ENCODE measurements at regions not wholly inside any gene's neighbourhood (a gene's known extent, or its start where the extent isn't known, plus 50 kb on each side); places are given as distances from the start of the nearest gene placed in this dataset.

- no peak overlapping the region for H3K4me3 ChIP-seq (ENCODE audit: insufficient read depth, low read depth, low read length)
- H3K36me3 ChIP-seq (ENCODE audit: control insufficient read depth, insufficient read depth, low read length) = no peaks in the 10 kb centered on the region
- no CpG with 5 or more reads among the region's 2 CpGs for WGBS, 2 experiments (ENCODE audit: extremely low coverage in 2 of 2, insufficient read length in 1 of 2)
- no peak overlapping the region for H3K4ac ChIP-seq (ENCODE audit: low read depth, low read length)
- H3K14ac ChIP-seq (replicated peaks; ENCODE audit: low read depth, low read length) = no peak overlapping the region
- no peak overlapping the region for H3K27ac ChIP-seq (ENCODE audit: insufficient read depth, low read length)
- H4K20me1 ChIP-seq (ENCODE audit: insufficient read depth, low read length) = no peaks in the 10 kb centered on the region
- H3K23ac ChIP-seq (ENCODE audit: low read depth, low read length) = no peak overlapping the region
- H2BK5ac ChIP-seq (ENCODE audit: low read depth, low read length, poor library complexity, severe bottlenecking) = no peak overlapping the region
- ChIA-PET CTCF (no interaction called here), POLR2A (ENCODE audit: unreplicated experiment) (no interaction called here)
- H2AK5ac ChIP-seq (ENCODE audit: low read depth, low read length) = no peak overlapping the region
- H2BK15ac ChIP-seq (ENCODE audit: low read depth, low read length) = no peak overlapping the region
- no peak overlapping the region for H2BK120ac ChIP-seq (ENCODE audit: low read depth, low read length)
- H3K79me1 ChIP-seq (ENCODE audit: low read depth in 1 of 2, low read length in 2 of 2) = no peaks in the 10 kb centered on the region
- no peak overlapping the region for H4K8ac ChIP-seq (ENCODE audit: low read depth in 2 of 2, low read length in 2 of 2)
- H2AFZ ChIP-seq (replicated peaks; ENCODE audit: low read length, poor library complexity) = no peak overlapping the region
- H2AK9ac ChIP-seq (replicated peaks; ENCODE audit: low read depth, low read length, poor library complexity) = no peak overlapping the region
- no peak overlapping the region for H3K9ac ChIP-seq (ENCODE audit: low read depth, low read length)
- no peak for TF ChIP-seq NFE2L2 (IDR thresholded peaks at IDR 0.05; ENCODE audit: low read depth, low read length)
- no peak for TF ChIP-seq RCOR1 (IDR thresholded peaks at IDR 0.05; ENCODE audit: insufficient replicate concordance, low read length)
- no peak for TF ChIP-seq BHLHE40 (IDR thresholded peaks at IDR 0.05; ENCODE audit: low read depth, low read length)
- TF ChIP-seq MXI1 (IDR thresholded peaks at IDR 0.05; ENCODE audit: borderline replicate concordance, low read depth, low read length) = no peak
- TF ChIP-seq MAZ (IDR thresholded peaks at IDR 0.05; ENCODE audit: borderline replicate concordance, low read depth, low read length) = no peak
- TF ChIP-seq CEBPB (IDR thresholded peaks at IDR 0.05; ENCODE audit: low read depth, low read length) = no peak
- no peak overlapping the region for H3K56ac ChIP-seq (ENCODE audit: extremely low read depth, insufficient read depth, low read length)
- no peaks in the 10 kb centered on the region for H3K9me1 ChIP-seq (ENCODE audit: insufficient read depth, low read length)
- no peaks in the 10 kb centered on the region for H3K27me3 ChIP-seq (ENCODE audit: control insufficient read depth, insufficient read depth, low read length)
- H4K5ac ChIP-seq (ENCODE audit: low read depth, low read length) = no peak overlapping the region
- no TSS peak for BruUV-seq (replicated peaks)
- ATAC-seq (ENCODE audit: low read depth) (no peak), DNase-seq (no peak)
- intact Hi-C loops (cut with micrococcal nuclease) (no loop called here), in situ Hi-C loops (cut with MboI; ENCODE audit: low sequenced_read_pairs) (no loop called here), dilution Hi-C loops (cut with HindIII; ENCODE audit: low sequenced_read_pairs, unreplicated experiment) (no loop called here)
- peaks cover 5% of the 10 kb centered on the region; the same call in 1 of the 2 replicates for H3K9me3 ChIP-seq (ENCODE audit: control insufficient read depth, insufficient read depth, low read length)
- no peak overlapping the region for H2BK20ac ChIP-seq (ENCODE audit: low read depth, low read length)
- H3K18ac ChIP-seq (ENCODE audit: low read depth, low read length) = no peak overlapping the region
- H3K4me2 ChIP-seq (ENCODE audit: low read depth, low read length) = no peak overlapping the region
- no peaks in the 10 kb centered on the region for H3K4me1 ChIP-seq (ENCODE audit: control insufficient read depth, insufficient read depth, low read length)
- H4K91ac ChIP-seq (ENCODE audit: insufficient read depth, low read depth, low read length) = no peak overlapping the region
These were observed 677.3 kb upstream of the PCDH20 start for GRCh38 chr13:62092949-62093348.
